B cell (primary cell): ENCODE measurements at regions not wholly inside any gene's neighbourhood (a gene's known extent, or its start where the extent isn't known, plus 50 kb on each side); places are given as distances from the start of the nearest gene placed in this dataset.

ENCODE experiments used
- EZH2 ChIP-seq: IDR thresholded peaks from 2 replicates; pipeline ENCODE4 v1.6.1; 2012; ENCODE audit warnings: borderline replicate concordance, low read depth, mild to moderate bottlenecking, moderate library complexity, low read length; ENCODE audit not compliant: insufficient read depth, poor library complexity, severe bottlenecking
- TF ChIP-seq, protein P1 (sequence below): fragments of 200-600 bp; IDR thresholded peaks from one replicate; pipeline ENCODE4 v1.8.0; 2022; ENCODE audit warnings: antibody characterized with exemption, mild to moderate bottlenecking

DNA sequence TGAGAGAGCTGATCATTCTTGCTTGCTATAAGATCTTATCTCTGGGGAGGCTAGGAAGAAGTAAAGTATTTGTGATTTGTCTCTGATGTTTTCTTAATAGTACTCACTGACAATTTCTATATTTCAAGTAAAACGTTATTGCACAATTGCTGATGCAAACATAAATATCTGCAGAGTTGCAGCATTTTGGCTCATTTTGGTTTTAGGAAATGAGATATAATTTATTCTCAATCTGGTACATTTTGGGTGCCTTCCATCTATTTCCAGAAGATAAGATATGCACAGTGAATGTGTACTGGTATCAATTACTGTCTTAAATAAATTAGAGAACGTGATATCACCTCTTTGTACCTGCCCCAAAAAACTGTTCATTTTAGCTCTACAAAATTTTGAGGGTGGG, 1431.5 kb downstream of the BRINP3 start:
- TF ChIP-seq EZH2, result no peak
- TF ChIP-seq, protein P1, sequence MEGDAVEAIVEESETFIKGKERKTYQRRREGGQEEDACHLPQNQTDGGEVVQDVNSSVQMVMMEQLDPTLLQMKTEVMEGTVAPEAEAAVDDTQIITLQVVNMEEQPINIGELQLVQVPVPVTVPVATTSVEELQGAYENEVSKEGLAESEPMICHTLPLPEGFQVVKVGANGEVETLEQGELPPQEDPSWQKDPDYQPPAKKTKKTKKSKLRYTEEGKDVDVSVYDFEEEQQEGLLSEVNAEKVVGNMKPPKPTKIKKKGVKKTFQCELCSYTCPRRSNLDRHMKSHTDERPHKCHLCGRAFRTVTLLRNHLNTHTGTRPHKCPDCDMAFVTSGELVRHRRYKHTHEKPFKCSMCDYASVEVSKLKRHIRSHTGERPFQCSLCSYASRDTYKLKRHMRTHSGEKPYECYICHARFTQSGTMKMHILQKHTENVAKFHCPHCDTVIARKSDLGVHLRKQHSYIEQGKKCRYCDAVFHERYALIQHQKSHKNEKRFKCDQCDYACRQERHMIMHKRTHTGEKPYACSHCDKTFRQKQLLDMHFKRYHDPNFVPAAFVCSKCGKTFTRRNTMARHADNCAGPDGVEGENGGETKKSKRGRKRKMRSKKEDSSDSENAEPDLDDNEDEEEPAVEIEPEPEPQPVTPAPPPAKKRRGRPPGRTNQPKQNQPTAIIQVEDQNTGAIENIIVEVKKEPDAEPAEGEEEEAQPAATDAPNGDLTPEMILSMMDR, result no peak
